ENCODE measurements at regions not wholly inside any gene's neighbourhood (a gene's known extent, or its start where the extent isn't known, plus 50 kb on each side); places are given as distances from the start of the nearest gene placed in this dataset.

DNA sequence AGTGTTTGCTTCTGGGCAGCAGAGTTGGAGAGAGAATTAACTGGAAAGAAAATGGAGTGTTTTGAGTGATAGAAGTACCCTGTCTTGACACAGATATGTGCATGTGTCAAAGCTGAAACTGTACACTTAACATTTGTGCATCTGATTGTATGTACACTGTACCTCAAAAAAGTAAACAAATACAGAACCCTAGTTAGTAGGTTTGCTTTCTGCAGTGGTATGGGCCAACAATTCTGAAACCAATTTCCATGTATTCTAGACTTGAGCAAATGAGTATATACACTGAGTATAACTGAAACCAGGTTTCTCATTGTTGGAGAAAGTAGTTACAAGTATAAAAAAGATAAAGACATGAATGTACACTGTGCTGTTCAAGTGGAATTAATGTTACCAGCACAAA is 52.4 kb downstream of the ELAPOR2 start:
- TF ChIP-seq EZH2phosphoT487 (IDR thresholded peaks at IDR 0.05) (no peak), EZH2 (IDR thresholded peaks at IDR 0.05) (no peak)
- TF ChIP-seq, protein P1, sequence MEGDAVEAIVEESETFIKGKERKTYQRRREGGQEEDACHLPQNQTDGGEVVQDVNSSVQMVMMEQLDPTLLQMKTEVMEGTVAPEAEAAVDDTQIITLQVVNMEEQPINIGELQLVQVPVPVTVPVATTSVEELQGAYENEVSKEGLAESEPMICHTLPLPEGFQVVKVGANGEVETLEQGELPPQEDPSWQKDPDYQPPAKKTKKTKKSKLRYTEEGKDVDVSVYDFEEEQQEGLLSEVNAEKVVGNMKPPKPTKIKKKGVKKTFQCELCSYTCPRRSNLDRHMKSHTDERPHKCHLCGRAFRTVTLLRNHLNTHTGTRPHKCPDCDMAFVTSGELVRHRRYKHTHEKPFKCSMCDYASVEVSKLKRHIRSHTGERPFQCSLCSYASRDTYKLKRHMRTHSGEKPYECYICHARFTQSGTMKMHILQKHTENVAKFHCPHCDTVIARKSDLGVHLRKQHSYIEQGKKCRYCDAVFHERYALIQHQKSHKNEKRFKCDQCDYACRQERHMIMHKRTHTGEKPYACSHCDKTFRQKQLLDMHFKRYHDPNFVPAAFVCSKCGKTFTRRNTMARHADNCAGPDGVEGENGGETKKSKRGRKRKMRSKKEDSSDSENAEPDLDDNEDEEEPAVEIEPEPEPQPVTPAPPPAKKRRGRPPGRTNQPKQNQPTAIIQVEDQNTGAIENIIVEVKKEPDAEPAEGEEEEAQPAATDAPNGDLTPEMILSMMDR (IDR thresholded peaks at IDR 0.05) = no peak
- H3K4me3 Mint-ChIP-seq = no peak overlapping the region
- no peaks in the 10 kb centered on the region for H3K27me3 ChIP-seq
- H3K27me3 Mint-ChIP-seq (ENCODE audit: insufficient read depth, low read depth) = no peaks in the 10 kb centered on the region
- H3K4me1 Mint-ChIP-seq = peaks cover 17% of the 10 kb centered on the region
- no peak overlapping the region for H3K9ac ChIP-seq
- H3K9me3 ChIP-seq (ENCODE audit: low read depth) = no peaks in the 10 kb centered on the region
- no peak overlapping the region for H3K4me3 ChIP-seq
- no peak overlapping the region for H2AFZ ChIP-seq (replicated peaks)
- no peak for DNase-seq (ENCODE audit: low spot score)
- no peaks in the 10 kb centered on the region for H3K9me3 Mint-ChIP-seq
- H3K36me3 ChIP-seq = no peaks in the 10 kb centered on the region
- peaks cover 100% of the 10 kb centered on the region for H3K79me2 ChIP-seq (ENCODE audit: low read depth)
- no peak overlapping the region for H3K27ac Mint-ChIP-seq
- H3K4me2 ChIP-seq = no peak overlapping the region
- H4K20me1 ChIP-seq (ENCODE audit: low read depth) = peaks cover 97% of the 10 kb centered on the region
- H3K4me1 ChIP-seq = peaks cover 25% of the 10 kb centered on the region
- no peaks in the 10 kb centered on the region for H3F3A ChIP-seq (ENCODE audit: low read depth)
- H3K36me3 Mint-ChIP-seq = peaks cover 2% of the 10 kb centered on the region
- no peak overlapping the region for H3K27ac ChIP-seq

DNA sequence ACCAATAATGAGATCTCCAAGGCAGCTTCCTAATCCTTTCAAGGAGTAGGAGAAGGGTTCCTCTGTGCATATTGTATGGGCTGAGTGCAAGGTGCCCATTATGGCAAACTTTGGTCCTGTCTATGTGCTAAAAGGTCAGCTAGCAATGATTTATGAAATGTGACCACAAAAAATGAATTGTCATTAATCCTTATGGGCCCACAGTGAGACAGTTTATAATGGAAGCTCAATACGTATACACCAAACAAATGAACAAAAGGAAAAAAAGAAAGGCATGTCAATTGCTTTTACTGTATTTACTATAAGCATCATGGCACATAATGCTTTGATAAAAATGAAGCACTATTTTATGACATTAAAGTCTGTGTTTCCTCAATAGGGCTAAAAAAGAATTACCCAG is 54.5 kb downstream of the ELAPOR2 start:
- peaks cover 23% of the 10 kb centered on the region for H3K4me1 Mint-ChIP-seq
- no peak overlapping the region for H3K9ac ChIP-seq
- H3K27ac ChIP-seq = no peak overlapping the region
- H3K4me3 Mint-ChIP-seq = no peak overlapping the region
- no peaks in the 10 kb centered on the region for H3K9me3 Mint-ChIP-seq
- no peaks in the 10 kb centered on the region for H3F3A ChIP-seq (ENCODE audit: low read depth)
- H2AFZ ChIP-seq (replicated peaks) = no peak overlapping the region
- H3K79me2 ChIP-seq (ENCODE audit: low read depth) = peaks cover 100% of the 10 kb centered on the region
- H3K36me3 Mint-ChIP-seq = peaks cover 2% of the 10 kb centered on the region
- H3K27me3 Mint-ChIP-seq (ENCODE audit: insufficient read depth, low read depth) = no peaks in the 10 kb centered on the region
- TF ChIP-seq, protein P1 (IDR thresholded peaks at IDR 0.05) = no peak
- no peak for TF ChIP-seq EZH2phosphoT487 (IDR thresholded peaks at IDR 0.05)
- no peak for TF ChIP-seq EZH2 (IDR thresholded peaks at IDR 0.05)
- no peaks in the 10 kb centered on the region for H3K36me3 ChIP-seq
- no peak overlapping the region for H3K27ac Mint-ChIP-seq
- no peaks in the 10 kb centered on the region for H3K9me3 ChIP-seq (ENCODE audit: low read depth)
- H3K4me2 ChIP-seq = peak overlapping the region; percentile 28
- peaks cover 99% of the 10 kb centered on the region for H4K20me1 ChIP-seq (ENCODE audit: low read depth)
- H3K27me3 ChIP-seq = no peaks in the 10 kb centered on the region
- peaks cover 25% of the 10 kb centered on the region for H3K4me1 ChIP-seq
- no peak overlapping the region for H3K4me3 ChIP-seq
- DNase-seq (ENCODE audit: low spot score) = peak; percentile 10

DNA sequence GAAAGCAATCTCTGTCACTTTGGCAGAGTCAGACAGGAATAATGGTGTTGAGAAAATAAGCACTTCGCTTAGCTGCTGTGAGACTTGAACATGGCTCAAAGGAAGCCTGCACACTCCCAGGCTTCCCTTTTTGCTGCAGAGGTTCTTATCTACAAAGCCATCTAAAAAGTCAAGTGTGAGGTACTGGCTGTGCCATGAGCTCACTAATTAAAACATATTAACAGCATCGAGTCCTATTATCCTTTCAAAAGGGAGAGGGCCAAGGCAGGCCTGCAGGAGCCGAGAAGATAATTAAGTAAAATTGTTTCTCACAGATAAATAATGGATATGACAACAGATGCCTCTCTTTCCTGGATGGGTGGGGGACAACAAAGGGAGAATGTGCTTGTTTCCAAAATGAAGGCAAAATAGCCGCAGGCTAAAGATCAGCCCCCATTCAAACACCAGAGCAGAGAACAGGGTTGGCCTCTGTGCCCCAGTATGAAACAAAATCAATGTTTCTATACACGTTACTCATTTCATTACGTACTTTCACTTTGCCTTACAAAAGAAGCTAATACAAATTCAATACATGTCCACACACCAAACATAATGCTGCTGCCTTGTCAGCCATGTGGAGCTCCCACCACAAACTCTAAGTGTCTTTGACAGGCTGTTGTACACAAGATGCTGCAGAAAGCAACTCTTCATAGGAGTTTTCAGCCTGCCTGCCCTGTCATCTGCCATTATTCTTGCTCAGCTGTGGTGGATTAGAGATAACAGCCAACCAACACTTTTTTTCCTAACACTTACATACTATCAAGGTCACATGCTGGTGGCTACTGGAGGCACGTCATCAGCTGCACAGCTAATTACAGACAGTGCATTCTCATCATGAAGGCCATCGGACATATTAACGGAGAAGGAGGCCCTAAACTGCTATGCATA is 55.3 kb downstream of the ELAPOR2 start:
- Histone ChIP-seq H3K27me3 (no peaks in the 10 kb centered on the region), H2AFZ (replicated peaks) (no peak overlapping the region), H3K36me3 (no peaks in the 10 kb centered on the region), H3K9me3 (ENCODE audit: low read depth) (no peaks in the 10 kb centered on the region), H3K27ac (no peak overlapping the region), H3K9ac (no peak overlapping the region), H3F3A (ENCODE audit: low read depth) (no peaks in the 10 kb centered on the region), H3K4me1 (peaks cover 25% of the 10 kb centered on the region), H3K79me2 (ENCODE audit: low read depth) (peaks cover 100% of the 10 kb centered on the region), H4K20me1 (ENCODE audit: low read depth) (peaks cover 99% of the 10 kb centered on the region), H3K4me2 (peak overlapping the region; percentile 28), H3K4me3 (no peak overlapping the region)
- peaks cover 2% of the 10 kb centered on the region for H3K36me3 Mint-ChIP-seq
- peaks cover 23% of the 10 kb centered on the region for H3K4me1 Mint-ChIP-seq
- no peak for DNase-seq (ENCODE audit: low spot score)
- TF ChIP-seq, protein P1 (IDR thresholded peaks at IDR 0.05) = no peak
- no peak for TF ChIP-seq EZH2 (IDR thresholded peaks at IDR 0.05)
- TF ChIP-seq EZH2phosphoT487 (IDR thresholded peaks at IDR 0.05) = no peak
- no peaks in the 10 kb centered on the region for H3K27me3 Mint-ChIP-seq (ENCODE audit: insufficient read depth, low read depth)
- no peak overlapping the region for H3K4me3 Mint-ChIP-seq
- H3K27ac Mint-ChIP-seq = peak overlapping the region; percentile 34
- H3K9me3 Mint-ChIP-seq = no peaks in the 10 kb centered on the region
